EL (cell line): ENCODE measurements at regions not wholly inside any gene's neighbourhood (a gene's known extent, or its start where the extent isn't known, plus 50 kb on each side); places are given as distances from the start of the nearest gene placed in this dataset.

Experiments
- DNase-seq: peaks from one replicate; pipeline ENCODE4 v3.0.0-alpha.2; 2016

DNA sequence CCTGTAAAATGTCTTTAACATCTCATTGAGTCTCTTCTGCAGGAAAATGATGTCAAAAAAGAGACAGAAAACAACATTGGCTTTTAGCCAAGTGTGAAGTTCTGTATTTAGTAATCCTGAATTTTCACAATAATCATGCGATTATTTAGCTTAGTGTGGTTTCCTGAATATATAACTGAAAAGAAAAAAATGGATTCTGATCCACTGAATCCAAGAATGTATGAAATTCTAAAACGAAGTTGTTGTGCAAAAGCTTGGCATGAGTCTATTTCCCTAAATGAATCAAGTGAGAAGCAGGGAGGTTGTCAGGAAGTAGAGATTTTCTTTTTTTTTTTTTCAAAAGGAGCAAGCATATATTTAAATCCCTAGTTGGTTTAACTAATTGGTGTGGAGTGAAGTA, 145.9 kb upstream of the CDH6 start:
- no peak for DNase-seq

DNA sequence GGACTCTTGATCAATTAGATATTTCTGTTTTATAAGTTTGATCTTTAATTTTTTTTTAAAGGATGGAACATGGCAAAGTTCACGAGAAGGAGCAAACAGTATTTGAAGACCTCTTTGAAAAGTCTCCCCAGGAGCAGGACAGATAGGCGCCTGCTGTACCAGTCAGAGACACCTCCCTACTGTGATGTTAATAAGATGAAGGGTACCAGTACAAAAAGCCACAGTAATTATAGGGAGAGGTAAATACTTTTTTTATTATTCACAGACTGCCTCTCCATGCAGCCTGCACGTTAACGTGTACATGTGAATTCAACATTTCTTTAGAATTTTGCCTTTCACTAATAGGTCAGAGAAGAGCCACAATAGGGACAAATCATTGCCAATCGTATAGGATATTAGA, 146.5 kb upstream of the CDH6 start:
- no peak for DNase-seq

DNA sequence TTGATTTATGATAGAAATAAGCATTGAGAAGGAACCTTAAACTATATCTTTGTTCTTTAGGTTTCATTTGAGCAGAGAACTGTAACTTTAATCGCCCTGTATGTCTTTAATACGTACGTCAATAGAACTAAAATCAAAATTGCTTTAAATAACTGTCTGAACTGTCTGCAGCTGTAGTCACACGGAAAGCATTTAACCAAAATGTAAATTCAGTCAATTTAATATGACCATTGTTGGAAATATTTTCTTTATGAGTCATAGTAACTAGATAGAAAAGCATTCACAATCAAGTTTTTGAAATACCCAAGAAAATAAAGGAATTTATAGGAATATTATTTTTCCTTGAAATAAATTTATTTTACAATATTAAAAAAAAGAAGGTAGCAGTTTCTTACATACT, 157.1 kb upstream of the CDH6 start:
- DNase-seq, result peak; percentile 5

DNA sequence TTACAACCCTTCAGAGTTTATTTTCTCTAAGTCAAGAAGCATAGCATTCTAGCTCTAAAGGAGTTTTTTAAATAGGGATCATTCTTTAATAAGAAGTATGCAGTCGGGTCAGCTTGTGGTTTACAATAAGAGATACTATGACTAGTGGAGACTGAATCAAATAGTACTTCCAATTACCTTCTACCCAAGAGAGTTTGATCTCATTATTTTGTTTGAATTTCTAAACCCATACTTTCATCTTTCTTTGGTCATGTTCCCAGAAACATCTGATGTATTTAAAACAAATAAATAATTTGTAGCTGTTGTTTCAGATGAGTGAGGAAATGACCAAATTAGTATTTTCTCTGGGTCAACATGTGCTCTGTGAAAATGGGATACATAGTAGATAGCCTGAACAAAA, 160.2 kb upstream of the CDH6 start:
- DNase-seq, result no peak

DNA sequence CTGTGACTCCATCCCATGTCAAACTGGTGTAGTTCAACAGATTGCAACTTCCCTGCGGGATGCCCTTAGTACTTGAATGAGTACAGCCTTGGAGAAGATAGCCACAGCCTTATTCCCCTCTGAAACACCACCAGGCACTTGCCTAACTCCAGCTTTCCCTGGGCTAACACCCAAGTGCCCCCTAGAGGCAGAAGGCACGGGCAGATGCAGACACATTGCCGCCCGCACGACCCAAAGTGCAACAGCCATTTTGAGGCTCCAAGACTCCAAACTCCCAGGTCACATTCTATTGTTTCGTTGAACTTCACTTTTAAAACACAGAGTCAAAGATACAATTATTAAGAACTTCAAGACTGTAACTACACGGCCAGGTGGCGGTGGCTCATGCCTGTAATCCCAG, 163.6 kb upstream of the CDH6 start:
- DNase-seq, result no peak

DNA sequence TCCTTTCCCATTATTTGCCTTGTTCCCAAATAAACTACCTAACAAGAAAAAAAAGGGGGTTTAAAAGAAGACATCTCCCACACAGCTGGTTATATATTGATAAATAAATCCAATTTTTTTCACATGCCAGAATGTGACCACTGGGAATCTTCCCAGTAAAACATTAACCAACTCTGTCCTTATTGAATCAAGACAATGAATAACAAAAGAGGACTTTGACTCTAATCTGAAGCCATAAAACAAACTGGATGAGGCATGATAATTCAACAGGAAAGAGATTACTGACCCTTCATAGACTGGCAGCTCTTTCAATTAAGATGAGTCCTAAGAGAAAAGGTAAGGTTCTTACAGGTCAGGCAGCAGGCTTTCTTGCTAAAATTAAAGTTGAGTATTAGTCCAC, 165.8 kb upstream of the CDH6 start:
- DNase-seq, result no peak

DNA sequence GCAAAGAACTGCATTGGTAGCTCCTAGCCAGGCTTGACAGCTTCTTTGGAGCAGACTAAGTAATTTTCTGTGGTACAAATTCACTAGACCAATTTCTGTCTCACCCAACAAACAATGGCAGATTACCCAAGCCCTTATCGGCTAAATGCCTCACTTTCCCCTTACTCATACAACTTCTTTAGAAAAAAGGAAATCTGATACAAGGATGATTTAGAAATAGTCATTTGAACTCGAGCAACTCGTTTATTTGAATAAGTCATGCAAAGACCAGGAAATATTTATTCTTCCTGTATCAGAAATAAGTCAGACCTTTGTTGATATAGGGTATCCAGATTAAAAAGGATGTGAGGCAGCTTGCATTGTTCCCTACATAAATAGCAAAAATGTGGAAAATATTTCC, 170.4 kb upstream of the CDH6 start:
- DNase-seq, result no peak

DNA sequence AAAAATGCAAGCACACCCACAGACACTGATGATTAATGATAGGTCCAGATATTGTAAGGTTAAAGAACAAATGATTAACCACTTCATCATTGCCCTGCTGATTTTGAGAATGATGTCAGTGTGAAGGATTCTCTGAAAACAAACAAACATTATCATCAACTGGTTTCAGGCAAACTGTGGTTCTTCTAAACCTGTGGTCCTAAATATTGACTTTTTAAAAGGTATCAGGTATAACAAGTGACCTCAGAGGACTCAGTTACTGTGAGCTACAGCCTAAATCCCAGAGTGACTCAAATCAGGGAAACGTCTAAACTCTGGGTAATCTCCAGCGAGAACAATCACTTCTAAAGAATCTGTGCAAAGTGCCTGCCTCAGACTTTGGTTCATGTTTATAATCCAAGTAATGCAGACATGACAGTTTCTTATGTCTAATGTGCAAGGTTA, 172.3 kb upstream of the CDH6 start:
- no peak for DNase-seq

DNA sequence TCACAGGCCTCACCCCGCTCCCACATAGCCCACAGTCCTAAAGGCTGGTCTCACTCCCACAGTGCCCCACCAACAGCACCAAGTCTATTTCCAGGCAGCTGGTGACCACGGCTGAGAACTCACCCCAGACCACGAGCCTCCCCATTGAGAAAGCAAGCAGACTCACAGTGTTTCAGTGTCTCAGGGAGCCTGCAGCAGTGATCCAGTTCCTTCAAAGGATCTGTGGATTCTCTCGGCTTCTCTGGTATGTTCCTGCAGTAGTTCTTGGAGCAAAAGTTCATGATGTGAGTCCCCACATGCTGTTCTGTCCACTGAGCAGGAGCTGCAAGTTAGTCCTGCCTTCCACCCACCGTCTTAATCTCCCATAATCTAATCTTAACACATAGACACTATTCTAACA, 185.3 kb upstream of the CDH6 start:
- no peak for DNase-seq

DNA sequence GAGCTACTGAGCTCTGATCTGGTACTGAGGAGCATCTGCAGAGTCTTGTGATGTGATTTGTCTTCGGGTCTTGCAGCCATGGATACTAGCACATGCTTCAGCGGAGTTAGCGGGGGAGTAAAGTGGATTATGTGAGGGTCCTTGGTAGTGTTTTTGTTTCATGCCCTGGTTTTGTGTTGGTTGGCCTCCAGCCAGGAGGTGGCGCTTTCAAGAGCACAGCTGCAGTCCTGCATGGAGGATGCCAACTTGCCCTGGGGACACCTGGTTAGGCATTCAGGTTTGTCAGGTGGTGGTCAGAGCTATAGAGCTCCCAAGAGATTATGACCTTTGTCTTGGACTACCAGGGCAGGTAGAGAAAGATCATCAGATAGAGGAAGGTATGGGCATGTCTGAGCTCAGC, 185.8 kb upstream of the CDH6 start:
- DNase-seq, result no peak

DNA sequence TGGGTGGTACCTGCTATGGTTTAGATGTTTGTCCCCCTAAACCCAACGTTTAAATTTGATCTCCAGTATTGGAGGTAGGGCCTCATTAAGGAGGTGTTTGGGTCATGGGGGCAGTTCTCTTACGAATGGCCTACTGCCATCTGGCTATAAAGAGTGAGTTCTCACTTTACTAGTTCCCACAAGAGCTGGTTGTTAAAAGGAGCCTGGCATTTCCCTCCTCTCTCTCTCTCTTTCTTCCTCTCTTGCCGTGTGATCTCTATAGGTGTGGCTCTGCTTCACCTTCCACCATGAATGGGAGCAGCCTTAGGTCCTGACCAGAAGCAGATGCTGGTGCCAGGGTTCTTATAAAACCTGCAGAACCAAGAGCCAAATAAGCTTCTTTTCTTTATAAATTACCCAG, 193.2 kb upstream of the CDH6 start:
- no peak for DNase-seq

DNA sequence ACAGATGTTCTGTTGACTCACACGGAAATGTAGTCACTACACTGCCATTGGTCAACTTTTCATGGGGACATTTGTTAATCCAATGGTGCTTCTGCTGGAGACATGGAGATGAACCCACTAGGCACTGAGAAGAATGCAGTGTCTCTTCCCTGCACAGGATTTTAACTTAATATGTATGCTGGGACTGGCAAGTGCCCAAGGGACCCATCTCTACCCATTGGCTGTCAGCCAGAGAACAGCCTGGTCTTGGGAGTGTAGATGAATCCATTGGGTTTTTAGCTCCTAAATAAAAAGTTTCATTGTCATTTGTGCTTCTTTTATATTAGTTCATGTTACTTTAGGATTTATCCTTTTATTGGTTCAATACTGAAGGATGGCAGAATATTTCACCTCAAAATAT, 195.8 kb upstream of the CDH6 start:
- DNase-seq, result no peak

DNA sequence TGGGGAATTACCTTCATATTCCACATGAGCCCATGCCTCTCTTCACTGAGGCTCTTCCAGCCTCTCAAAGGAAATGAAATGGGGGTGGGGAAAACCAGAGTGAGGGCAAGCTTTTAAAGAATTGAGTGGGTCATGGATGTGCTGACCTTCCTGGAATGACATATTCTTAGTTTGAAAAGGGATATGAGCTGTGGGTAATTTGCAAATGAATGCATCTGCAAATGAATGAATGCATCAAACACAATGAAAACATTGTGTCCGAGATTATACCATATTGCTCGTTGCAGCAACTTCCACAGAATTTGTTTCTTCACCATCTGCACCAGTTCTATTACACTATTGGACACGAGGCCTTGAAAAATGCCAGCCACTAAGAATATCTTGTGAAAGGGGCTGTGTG, 198.6 kb upstream of the CDH6 start:
- DNase-seq, result no peak

DNA sequence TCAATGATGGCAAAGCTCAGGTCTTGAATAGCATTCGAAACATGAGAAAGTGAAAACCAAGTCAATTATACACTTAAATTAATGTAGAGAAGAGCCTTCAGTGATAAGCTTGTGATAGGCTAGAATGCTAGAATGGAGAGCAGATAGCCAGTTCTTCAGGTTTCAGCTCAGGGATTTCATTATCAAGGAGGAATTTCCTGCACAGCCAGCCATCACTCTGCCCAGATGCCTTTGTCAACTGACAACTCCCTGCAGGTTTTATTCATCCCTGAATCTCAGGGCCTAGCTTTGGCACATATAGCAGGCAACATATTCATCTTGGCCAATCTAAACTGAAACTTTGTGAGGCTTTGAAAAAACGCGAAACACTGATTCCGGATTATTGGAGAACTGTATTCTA, 199.3 kb upstream of the CDH6 start:
- DNase-seq, result no peak

DNA sequence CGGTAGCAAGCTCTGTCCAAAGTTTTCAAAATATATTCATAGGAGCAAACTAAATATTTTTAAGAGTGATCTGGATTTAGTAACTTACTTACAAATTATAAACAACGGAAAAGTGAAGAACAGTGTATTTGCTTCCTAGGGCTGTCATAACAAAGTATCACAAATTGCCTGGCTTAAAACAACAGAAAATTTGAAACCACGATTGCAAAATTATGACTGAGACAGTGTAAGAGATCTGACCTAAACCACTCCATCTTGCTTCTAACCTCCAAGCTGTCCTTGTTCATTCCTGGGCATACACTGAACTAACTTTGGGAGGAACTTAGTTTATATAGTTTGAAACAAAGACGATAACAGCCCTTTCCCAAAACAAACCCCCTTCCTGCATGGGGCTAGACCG, 202.0 kb upstream of the CDH6 start:
- no peak for DNase-seq

DNA sequence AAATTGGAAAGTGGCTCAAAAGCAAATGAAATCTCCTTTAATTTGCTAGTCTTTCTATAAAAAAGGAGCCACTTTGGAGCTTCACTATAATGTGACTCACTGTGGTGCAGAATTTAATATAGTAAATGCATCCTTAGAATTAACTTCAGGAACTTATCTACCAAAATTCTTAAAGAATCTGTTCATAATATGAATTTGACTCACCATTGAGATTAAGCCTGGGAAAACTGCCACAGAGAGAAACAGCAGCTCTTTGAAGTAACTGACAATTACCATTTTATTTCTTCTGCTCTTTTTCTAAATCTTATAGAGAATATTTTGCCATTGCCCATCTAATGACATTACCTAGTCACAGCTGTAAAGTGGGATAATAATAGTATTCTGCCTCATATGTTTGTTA, 211.9 kb upstream of the CDH6 start:
- no peak for DNase-seq

DNA sequence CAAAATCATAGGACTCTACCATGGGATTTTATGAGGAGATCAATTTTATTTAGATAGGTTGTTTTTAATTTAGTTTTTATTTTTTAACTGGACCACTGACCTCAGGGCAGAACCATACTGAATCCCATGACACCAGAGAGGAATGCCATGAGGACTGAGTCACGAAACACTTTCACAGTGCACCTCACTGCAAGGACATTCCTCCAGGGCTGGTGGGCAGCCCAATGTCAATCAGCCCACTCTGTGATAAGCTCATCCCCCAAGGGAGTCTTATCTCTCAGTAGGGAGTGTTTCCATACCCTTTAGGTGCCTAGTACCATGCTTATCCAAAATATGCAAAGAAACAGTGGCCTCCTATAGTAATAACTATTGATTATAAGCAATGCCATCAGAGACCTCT, 224.5 kb upstream of the CDH6 start:
- DNase-seq, result no peak

DNA sequence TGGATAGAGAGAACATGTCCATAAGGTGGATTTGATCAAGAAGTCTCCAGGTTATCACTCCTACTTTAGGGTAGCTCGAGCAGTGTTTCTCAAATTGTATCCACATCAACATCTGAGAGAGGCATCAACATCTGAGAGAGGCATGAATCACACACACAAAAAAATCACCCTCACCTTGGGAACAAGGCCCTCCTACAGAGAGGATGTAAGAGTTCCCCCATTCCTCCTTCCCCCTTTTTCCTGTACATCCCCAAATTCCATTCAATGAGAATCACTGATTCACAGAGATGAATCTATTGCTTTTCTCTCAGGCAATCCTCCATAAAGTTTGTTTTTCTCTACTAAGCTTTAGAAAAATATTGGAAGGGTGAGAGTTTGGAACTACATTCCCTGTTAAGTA, 233.4 kb upstream of the CDH6 start:
- DNase-seq, result no peak

DNA sequence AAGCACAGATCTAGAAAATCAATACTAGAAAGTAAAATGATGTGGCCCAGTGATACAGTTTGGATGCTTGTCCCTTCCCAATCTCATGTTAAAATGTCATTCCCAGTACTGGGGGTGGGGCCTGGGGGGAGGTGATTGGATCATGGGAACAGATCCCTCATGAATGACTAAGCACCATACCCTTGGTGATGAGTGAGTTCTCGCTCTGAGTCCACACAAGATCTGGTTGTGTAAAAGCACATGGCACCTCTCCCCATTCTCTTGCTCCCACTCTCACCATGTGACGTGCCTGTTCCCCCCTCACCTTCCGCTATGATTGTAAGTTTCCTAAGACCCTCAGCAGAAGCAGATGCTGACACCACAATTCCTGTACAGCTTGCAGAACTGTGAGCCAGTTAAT, 234.2 kb upstream of the CDH6 start:
- DNase-seq, result no peak

DNA sequence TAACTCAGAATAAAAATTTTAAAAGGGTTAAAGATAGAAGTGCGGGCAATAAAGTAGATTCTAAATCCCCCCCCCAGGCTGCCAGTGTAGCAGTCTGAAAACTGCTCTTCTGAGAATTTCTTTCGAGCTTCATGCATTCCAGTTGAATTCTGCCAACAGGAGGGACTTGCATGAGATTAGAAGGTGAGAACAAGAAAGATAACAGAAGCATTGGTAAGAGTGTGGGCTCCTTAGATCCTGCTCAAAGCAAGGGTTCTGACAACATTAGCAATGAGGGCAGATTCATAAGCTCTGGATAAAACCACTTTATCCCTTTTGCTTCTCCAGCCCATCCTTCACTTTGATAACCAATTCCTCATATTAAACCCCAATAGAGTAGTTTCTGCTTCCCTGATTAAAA, 235.9 kb upstream of the CDH6 start:
- no peak for DNase-seq

DNA sequence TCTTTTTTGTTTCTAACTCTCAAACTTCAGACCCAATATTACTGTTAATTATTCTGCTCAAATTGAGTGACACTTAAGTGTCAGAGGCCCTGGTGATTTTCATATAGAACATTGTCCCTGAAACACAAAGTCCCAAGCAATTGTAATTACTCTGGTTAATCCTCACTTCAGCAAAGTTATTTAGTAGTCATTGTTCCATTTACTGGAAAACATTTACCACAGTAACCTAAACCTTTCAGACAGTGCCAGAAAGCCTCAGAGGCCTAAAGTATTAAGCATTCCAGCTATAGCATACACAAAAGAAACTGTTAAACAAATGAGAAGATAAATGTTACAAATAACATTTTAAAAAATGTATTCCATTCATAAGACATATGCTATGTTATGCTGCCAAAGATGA, 237.2 kb upstream of the CDH6 start:
- DNase-seq, result no peak

DNA sequence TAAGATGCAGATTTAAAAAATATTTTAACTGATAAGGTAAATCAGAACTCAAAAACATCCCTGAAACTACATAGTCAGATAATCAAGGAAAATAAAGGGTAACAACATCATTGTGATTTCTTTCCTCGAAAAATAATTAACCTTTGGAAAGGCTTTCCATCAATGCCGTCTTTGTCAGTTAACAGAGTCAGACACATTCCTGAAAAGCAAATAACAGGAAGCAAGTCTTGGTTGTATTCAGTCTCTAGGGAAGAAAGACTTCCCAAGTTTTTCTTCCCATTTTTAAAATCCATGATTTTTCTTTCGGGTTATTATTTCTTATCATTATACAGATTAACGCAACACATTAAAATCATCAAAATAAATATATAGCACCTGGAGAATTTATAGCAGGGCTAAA, 256.4 kb upstream of the CDH6 start:
- no peak for DNase-seq

DNA sequence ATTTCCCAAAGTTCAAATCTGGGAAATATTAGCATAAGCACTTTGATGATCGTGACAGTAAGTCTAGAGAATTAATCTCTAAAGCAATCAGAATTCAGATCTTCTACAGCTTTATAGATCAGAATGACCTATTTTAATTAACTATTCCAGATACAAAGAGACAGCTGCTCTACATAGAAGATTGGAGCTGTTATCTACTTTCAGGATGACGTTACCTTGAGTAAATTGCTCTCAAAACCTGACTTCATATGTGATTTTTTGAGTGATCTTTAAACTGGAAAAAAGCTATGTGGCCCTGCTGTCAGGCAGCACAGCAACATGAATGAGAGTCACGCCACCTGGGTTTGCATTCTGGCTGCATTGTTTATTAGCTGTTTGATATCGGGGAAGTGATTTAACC, 259.9 kb upstream of the CDH6 start:
- no peak for DNase-seq

DNA sequence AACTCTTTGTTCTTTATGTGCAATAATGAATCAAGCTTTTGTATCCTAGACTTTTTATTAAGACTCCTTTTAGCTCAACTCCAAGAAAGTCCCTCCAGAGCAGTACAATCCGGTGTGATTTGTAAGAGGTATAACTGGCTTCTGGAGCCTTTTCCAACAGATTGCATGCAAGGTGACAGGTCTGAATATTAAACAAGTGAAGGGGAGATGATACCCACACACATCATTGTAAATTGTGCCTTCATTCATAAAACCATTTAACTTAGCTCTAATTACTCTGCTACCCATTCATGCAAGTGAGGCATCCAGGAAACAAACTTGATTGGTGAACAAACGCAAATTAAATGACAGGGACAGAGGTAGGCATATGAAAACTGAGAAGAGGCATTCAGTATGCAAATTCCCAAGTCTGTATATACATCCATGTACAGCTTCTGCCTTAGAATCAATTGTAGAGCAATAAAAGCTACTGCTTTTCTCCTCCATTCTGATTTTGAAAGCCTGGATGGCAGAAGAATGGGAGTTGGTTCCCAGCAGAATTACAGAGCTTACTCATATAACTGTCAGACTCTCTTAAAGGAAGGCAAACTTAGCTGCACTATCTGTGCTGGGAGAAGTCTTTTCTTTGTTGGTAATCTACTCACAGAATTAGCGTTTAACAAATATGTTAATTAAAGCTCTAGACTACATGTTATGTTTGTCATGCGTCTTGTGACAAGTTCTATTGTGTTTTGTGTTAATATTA, 261.0 kb upstream of the CDH6 start:
- no peak for DNase-seq

DNA sequence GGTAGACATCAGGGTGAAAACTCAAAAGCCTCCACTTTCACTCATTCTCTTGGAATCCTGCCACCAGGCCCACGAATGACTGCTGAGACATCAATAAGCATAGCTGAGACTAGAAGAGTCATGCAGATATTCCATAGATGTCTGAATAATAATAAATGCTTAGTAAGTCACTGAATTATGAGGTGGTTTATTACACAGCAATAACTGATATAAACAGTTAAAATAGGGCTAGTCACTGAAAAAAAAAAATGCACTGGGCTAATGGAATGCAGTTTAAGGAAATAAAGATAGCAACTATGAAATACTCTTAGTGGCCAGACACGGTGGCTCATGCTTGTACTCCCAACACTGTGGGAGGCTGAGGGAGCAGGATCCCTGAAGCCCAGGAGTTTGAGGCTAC, 262.8 kb upstream of the CDH6 start:
- no peak for DNase-seq

DNA sequence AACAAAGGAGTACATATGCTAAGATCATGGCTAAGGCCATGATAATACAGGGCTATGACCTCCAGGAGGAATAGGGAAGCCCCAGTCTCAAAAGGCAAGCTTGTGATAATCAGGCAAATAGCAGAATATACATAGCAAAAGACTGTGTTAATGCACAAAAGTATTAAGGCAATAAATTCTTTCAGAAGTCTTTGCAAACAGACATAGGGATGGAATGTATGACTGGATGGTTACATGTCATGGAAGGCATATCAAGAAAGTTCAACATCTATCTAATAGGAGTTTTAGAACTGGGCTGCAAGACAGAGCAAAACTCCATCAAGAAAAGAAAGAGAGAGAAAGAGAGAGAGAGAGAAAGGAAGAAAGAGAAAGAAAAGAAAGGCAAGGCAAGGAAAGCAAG, 264.5 kb upstream of the CDH6 start:
- DNase-seq, result no peak
